PC-3 (cell line): ENCODE measurements at regions not wholly inside any gene's neighbourhood (a gene's known extent, or its start where the extent isn't known, plus 50 kb on each side); places are given as distances from the start of the nearest gene placed in this dataset.

Experiments
- CTCF ChIP-seq: fragments of 300-600 bp; sonication (generic); conservative IDR thresholded peaks from 2 replicates; pipeline ENCODE4 v1.5.1; 2017; ENCODE audit warnings: antibody characterized with exemption, low read depth, mild to moderate bottlenecking, low read length
- EZH2 ChIP-seq: fragments of 300-600 bp; sonication (generic); IDR thresholded peaks from one replicate; pipeline ENCODE4 v1.6.1; 2017; ENCODE audit warnings: antibody characterized with exemption, mild to moderate bottlenecking, low read length; ENCODE audit not compliant: unreplicated experiment

- TF ChIP-seq CTCF: no peak
- TF ChIP-seq EZH2: no peak
These were observed 58.7 kb downstream of the OTOR start for GRCh38 chr20:16806886-16807285.
